BE2C (cell line): ENCODE measurements at regions not wholly inside any gene's neighbourhood (a gene's known extent, or its start where the extent isn't known, plus 50 kb on each side); places are given as distances from the start of the nearest gene placed in this dataset.
"Not testable (repeated sequence)": the region's sequence is repeated elsewhere in the genome, so short reads cannot be mapped to it uniquely, and the experiment has no call there.

Source experiments
- DNase-seq: peaks from one replicate; pipeline ENCODE4 v3.0.0-alpha.2; 2020
- H3K27me3 ChIP-seq: fragments of 250-450 bp; sonication (Bioruptor Pico); 2 replicates; pipeline ENCODE4 v1.5.1; 2020; ENCODE audit warnings: mild to moderate bottlenecking
- H3K36me3 ChIP-seq: fragments of 250-450 bp; sonication (Bioruptor Pico); 2 replicates; pipeline ENCODE4 v1.5.1; 2020; ENCODE audit warnings: mild to moderate bottlenecking
- H3K4me1 ChIP-seq: fragments of 250-450 bp; sonication (Bioruptor Pico); 2 replicates; pipeline ENCODE4 v1.5.1; 2020
- H3K4me3 ChIP-seq: 2 replicates; pipeline ENCODE4 v1.5.1; 2011; ENCODE audit warnings: low read depth, low read length
- H3K9me3 ChIP-seq: fragments of 250-450 bp; sonication (Bioruptor Pico); 2 replicates; pipeline ENCODE4 v1.5.1; 2020
- TF ChIP-seq, protein P1 (sequence below): IDR thresholded peaks from 2 replicates; pipeline ENCODE4 v1.5.1; 2012; ENCODE audit warnings: mild to moderate bottlenecking, low read depth, low read length

DNA sequence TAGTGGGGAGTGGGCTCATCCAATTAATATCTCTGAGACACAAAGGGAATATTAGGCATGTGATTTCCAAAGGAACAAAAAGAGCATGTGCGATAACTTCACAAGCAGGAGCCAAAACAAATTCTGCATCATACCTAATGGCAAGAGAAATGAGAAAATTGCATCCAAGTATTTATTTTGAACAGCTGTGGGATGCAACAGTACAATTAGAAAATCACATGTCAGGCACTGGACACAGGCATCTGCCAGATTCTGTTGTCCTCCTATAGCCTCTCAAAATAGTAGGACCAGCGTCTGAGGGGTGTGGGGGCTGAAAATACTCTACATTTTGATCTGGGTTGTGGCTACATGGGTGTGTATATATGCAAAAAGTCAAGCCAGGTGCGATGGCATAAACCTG lies 66.3 kb downstream of the EDN1 start:
- no peak for DNase-seq
- no peaks in the 10 kb centered on the region for H3K4me1 ChIP-seq
- H3K36me3 ChIP-seq = no peaks in the 10 kb centered on the region
- no peak overlapping the region for H3K4me3 ChIP-seq
- H3K27me3 ChIP-seq = no peaks in the 10 kb centered on the region
- TF ChIP-seq, protein P1, sequence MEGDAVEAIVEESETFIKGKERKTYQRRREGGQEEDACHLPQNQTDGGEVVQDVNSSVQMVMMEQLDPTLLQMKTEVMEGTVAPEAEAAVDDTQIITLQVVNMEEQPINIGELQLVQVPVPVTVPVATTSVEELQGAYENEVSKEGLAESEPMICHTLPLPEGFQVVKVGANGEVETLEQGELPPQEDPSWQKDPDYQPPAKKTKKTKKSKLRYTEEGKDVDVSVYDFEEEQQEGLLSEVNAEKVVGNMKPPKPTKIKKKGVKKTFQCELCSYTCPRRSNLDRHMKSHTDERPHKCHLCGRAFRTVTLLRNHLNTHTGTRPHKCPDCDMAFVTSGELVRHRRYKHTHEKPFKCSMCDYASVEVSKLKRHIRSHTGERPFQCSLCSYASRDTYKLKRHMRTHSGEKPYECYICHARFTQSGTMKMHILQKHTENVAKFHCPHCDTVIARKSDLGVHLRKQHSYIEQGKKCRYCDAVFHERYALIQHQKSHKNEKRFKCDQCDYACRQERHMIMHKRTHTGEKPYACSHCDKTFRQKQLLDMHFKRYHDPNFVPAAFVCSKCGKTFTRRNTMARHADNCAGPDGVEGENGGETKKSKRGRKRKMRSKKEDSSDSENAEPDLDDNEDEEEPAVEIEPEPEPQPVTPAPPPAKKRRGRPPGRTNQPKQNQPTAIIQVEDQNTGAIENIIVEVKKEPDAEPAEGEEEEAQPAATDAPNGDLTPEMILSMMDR = no peak
- H3K9me3 ChIP-seq = no peaks in the 10 kb centered on the region

DNA sequence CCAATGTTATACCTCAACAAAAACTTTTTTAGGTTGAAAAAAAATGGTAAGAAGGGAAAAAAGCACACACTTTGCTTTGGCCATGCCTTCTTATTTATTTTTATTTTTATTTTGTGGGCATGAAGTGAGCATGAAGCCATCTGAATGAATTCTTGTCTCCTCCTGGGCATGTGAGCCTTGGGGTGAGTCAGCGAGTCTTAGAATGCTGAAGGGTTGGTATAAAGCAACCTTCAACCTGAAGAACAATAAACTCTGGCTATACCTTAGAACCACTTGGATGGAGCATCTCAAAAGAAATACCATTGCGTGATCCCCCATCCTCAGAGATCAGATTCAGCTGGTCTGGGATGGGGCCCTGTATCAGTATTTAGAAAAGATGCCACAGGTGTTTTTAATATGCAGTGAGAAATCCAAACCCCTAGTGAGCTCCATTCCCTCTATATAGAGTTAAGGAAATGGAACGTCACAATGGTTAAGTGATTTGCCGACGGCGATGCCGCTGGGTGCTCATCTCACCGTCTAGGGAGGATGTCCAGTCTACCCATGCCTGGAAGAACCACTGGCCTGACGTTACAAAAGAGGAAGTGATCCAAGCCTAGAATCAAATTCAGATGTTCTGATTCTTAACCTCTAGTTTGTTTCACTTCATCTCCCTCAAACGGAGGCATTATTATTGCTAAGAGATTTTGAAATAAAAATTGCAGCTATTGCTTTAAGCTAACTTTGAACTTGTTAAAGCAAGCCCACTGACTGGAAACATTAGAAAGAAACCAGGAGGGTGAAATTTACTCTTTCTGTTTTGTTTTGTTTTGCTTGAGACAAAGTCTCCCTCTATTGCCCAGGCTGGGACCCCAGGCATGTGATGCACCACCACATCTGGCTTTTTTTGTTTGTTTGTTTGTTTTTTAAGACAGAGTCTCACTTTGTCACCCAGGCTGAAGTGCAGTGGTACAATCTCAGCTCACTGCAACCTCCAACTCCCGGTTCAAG lies 67.1 kb downstream of the EDN1 start:
- Histone ChIP-seq H3K36me3 (no peaks in the 10 kb centered on the region), H3K4me3 (no peak overlapping the region)

DNA sequence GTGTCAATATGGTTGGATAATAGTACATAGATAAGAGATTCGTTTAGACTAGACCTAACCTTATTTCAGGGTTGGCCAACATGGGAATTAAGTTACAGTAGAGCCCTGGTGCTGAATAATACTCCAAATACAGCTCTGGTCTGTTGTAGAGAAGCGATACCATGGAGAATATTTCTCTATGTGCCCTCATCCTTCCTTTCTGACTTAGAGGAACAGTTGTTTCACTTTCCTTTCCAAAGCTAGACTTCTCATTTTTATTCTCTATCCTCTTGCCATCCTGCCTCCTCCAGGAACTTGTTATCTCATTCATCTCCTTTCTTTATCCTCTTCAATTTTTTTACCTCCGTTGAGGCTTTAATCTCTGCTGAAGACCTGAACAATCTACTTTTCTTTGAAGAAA lies 68.9 kb downstream of the EDN1 start:
- H3K27me3 ChIP-seq = no peaks in the 10 kb centered on the region
- TF ChIP-seq, protein P1 = no peak
- H3K36me3 ChIP-seq = no peaks in the 10 kb centered on the region
- H3K4me1 ChIP-seq = no peaks in the 10 kb centered on the region
- no peak overlapping the region for H3K4me3 ChIP-seq
- no peaks in the 10 kb centered on the region for H3K9me3 ChIP-seq
- DNase-seq = no peak

More for the DNA sequence above, 67.1 kb downstream of the EDN1 start:
- no peaks in the 10 kb centered on the region for H3K9me3 ChIP-seq
- TF ChIP-seq, protein P1 = no peak
- H3K4me1 ChIP-seq = no peaks in the 10 kb centered on the region
- DNase-seq = no peak
- H3K27me3 ChIP-seq = no peaks in the 10 kb centered on the region

DNA sequence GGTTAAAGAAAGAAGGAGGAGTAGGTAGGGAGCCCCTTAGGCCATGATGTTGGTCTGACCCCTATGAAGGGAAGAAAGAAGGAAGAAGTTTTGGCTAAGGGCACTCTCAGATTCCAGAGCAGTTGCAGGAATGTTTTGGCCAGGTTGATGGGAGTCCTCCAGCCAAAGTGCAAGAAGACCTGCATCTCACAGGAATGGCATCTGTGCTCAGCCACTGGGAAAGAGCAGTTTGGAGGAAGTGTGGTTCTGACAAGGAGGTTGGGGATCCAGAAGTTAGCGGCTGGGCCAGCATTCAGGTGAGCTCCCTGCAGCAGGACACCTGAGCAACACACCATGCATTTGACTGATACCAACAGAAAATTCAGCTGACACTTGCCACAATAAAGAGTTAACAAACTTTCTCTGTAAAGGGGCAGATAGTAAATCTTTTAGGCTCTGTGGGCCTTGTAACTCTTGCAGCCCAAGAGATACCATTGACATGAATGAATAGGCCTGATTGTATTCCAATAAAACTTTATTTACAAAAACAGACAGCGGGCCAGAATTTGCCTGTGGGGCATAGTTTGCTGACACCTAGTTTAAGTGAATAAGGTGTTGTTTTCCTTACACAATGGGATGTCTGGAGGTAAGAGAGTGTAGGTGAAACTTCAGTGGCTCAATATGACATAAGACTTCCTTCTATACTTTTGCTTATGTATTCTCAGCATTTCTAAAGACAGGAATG lies 71.0 kb downstream of the EDN1 start:
- DNase-seq = no peak
- no peaks in the 10 kb centered on the region for H3K36me3 ChIP-seq
- H3K4me3 ChIP-seq = no peak overlapping the region
- H3K27me3 ChIP-seq = no peaks in the 10 kb centered on the region
- no peaks in the 10 kb centered on the region for H3K9me3 ChIP-seq
- TF ChIP-seq, protein P1 = no peak
- no peaks in the 10 kb centered on the region for H3K4me1 ChIP-seq

DNA sequence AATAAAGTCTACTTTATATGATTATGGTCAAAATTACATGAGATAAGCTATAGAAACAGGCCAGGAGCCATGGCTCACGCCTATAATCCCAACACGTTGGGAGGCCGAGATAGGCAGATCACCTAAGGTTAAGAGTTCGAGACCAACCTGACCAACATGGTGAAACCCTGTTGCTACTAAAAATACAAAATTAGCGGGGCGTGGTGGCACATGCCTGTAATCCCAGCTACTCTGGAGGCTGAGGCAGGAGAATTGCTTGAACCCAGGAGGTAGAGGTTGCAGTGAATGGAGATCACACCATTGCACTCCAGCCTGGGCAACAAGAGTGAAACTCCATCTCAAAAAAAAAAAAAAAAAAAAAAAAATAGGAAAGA lies 73.1 kb downstream of the EDN1 start:
- not testable (repeated sequence) for H3K4me1 ChIP-seq, H3K9me3 ChIP-seq, DNase-seq, H3K4me3 ChIP-seq, H3K27me3 ChIP-seq, H3K36me3 ChIP-seq

DNA sequence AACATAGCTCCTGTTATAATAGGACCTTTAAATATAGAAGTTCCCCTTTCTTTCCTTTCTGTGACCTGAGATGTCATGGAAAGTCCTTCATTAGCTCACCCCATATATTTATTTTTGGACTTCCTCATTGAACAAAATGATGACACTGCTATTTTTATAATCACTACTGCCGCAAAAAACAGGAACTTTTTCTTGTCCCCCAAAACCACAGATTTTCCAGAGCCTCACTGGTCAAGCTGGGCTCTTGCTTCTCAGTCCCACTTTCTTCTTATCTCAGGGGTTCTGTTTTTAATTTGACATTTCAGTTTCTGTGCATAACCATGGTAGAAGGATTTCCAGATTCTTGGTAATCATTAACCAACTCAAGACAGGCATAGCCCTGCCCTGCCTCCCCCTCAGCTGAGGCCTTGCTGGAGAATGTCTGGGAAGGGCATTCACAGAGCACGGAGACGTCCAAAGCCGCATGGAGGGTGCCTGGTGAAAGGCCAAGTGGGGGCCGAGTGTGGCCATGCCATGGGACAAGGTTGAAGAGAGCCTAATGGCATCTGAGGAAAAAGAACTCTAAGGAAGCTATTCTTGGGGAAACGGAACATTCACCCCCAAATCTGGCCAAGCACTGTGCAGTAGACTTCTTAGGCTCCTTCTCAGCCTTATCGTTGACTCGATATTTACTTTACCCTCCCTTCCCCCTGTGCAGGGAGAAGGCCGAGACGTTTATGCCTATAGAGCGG lies 73.7 kb downstream of the EDN1 start:
- DNase-seq = no peak
- Histone ChIP-seq H3K4me1 (no peaks in the 10 kb centered on the region), H3K27me3 (no peaks in the 10 kb centered on the region)

More for the DNA sequence above, 73.7 kb downstream of the EDN1 start:
- Histone ChIP-seq H3K9me3 (no peaks in the 10 kb centered on the region), H3K4me3 (no peak overlapping the region), H3K36me3 (no peaks in the 10 kb centered on the region)
- TF ChIP-seq, protein P1 = no peak
